Vagina (tissue), 2 donors: ENCODE measurements at regions not wholly inside any gene's neighbourhood (a gene's known extent, or its start where the extent isn't known, plus 50 kb on each side); places are given as distances from the start of the nearest gene placed in this dataset.

Experiments
- DNase-seq, 2 donors: peaks; one replicate each; pipeline ENCODE4 v3.0.0-alpha.2; 2017; ENCODE audit errors: extremely low spot score in 2 of 2
- H3K27ac ChIP-seq: fragments of 200-600 bp; sonication (generic); one replicate; pipeline ENCODE4 v1.5.1; 2019
- H3K27me3 ChIP-seq: fragments of 200-600 bp; sonication (generic); one replicate; pipeline ENCODE4 v1.5.1; 2019
- H3K36me3 ChIP-seq, 2 donors: fragments of 200-600 bp; sonication (generic); one replicate each; pipeline ENCODE4 v1.5.1; 2017 to 2019
- H3K4me1 ChIP-seq: fragments of 200-600 bp; sonication (generic); one replicate; pipeline ENCODE4 v1.5.1; 2019
- H3K4me3 ChIP-seq, 2 donors: fragments of 200-600 bp; sonication (generic); 1 replicate in 1 of 2; 2 replicates in 1 of 2; pipeline ENCODE4 v1.5.1; 2016 to 2019
- H3K9me3 ChIP-seq: fragments of 200-600 bp; sonication (generic); one replicate; pipeline ENCODE4 v1.5.1; 2019
- POLR2A ChIP-seq, 2 donors: fragments of 450-650 bp; IDR thresholded peaks; one replicate each; pipeline ENCODE4 v1.6.1; 2017; ENCODE audit warnings: antibody characterized with exemption in 2 of 2, mild to moderate bottlenecking in 2 of 2, moderate library complexity in 2 of 2
- POLR2AphosphoS5 ChIP-seq, 2 donors: sonication (generic); formaldehyde crosslinking; IDR thresholded peaks; one replicate each; pipeline ENCODE4 v1.9.0; 2017; ENCODE audit warnings: antibody characterized with exemption in 2 of 2, mild to moderate bottlenecking in 2 of 2, low read depth in 1 of 2; ENCODE audit not compliant: insufficient read depth in 1 of 2
- intact Hi-C: fragments of 100-400 bp; cut with DNase I; formaldehyde crosslinking; loops from one replicate; pipeline ENCODE4 v1.15.1; 2023
- TF ChIP-seq, protein P1 (sequence below), 3 experiments: fragments of 450-650 bp in 2 of 3; fragments of 200-600 bp in 1 of 3; sonication (generic) in 1 of 3; IDR thresholded peaks; one replicate each; pipeline ENCODE4 v1.5.1; 2017 to 2019; ENCODE audit warnings: antibody characterized with exemption in 3 of 3, mild to moderate bottlenecking in 2 of 3, moderate library complexity in 2 of 3

DNA sequence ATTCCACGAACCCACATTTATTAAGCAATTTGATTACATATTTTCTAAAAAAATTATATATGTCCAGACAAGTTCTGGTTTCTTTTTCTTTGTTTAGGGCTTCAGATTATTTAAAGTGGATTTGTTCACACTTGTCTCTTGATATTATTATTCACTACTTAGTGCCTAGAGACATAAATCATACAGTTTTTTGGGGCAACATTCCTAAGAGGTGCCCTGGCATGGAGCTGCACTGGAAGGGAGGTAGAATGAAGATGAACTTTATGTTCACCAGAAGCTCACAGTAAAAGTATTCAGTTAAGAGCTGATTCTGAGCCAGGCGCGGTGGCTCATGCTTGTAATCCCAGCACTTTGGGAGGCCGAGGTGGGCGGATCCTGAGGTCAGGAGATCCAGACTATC, 762.7 kb upstream of the TMEFF2 start:
- intact Hi-C loops = no loop called here
- H3K27ac ChIP-seq = no peak overlapping the region
- H3K27me3 ChIP-seq = no peaks in the 10 kb centered on the region
- no peaks in the 10 kb centered on the region for H3K9me3 ChIP-seq
- no peak overlapping the region for H3K4me3 ChIP-seq
- TF ChIP-seq, protein P1, sequence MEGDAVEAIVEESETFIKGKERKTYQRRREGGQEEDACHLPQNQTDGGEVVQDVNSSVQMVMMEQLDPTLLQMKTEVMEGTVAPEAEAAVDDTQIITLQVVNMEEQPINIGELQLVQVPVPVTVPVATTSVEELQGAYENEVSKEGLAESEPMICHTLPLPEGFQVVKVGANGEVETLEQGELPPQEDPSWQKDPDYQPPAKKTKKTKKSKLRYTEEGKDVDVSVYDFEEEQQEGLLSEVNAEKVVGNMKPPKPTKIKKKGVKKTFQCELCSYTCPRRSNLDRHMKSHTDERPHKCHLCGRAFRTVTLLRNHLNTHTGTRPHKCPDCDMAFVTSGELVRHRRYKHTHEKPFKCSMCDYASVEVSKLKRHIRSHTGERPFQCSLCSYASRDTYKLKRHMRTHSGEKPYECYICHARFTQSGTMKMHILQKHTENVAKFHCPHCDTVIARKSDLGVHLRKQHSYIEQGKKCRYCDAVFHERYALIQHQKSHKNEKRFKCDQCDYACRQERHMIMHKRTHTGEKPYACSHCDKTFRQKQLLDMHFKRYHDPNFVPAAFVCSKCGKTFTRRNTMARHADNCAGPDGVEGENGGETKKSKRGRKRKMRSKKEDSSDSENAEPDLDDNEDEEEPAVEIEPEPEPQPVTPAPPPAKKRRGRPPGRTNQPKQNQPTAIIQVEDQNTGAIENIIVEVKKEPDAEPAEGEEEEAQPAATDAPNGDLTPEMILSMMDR (IDR thresholded peaks at IDR 0.05) = no peak
- TF ChIP-seq POLR2AphosphoS5 (IDR thresholded peaks at IDR 0.05; ENCODE audit: insufficient read depth in 1 of 2, low read depth in 1 of 2) (no peak), POLR2A (IDR thresholded peaks at IDR 0.05) (no peak)
- DNase-seq = no peak
- no peaks in the 10 kb centered on the region for H3K36me3 ChIP-seq
- no peaks in the 10 kb centered on the region for H3K4me1 ChIP-seq

DNA sequence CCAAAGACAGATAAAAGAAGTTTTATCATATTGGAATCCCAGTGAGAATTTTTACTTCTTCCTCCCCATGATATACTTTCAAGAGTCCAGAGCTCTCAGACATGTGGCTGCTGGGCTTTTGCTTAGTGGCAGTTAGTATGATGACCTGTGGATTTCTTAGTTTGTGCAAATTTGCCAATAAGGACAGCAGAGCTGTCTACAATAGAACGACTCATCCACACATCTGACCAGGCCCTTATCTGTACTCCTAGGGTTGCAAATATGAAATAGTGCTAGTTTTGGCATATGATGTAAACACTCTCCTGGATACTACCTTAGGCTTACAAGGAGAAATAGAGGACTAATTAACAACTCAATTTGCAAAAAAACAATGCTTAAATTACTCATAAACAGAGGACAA, 758.4 kb upstream of the TMEFF2 start:
- Histone ChIP-seq H3K9me3 (no peaks in the 10 kb centered on the region), H3K27ac (no peak overlapping the region), H3K4me3 (no peak overlapping the region), H3K27me3 (no peaks in the 10 kb centered on the region), H3K4me1 (no peaks in the 10 kb centered on the region), H3K36me3 (no peaks in the 10 kb centered on the region)
- TF ChIP-seq POLR2AphosphoS5 (IDR thresholded peaks at IDR 0.05; ENCODE audit: insufficient read depth in 1 of 2, low read depth in 1 of 2) = no peak
- TF ChIP-seq, protein P1 (IDR thresholded peaks at IDR 0.05) = no peak
- no peak for TF ChIP-seq POLR2A (IDR thresholded peaks at IDR 0.05)
- intact Hi-C loops = no loop called here
- no peak for DNase-seq

DNA sequence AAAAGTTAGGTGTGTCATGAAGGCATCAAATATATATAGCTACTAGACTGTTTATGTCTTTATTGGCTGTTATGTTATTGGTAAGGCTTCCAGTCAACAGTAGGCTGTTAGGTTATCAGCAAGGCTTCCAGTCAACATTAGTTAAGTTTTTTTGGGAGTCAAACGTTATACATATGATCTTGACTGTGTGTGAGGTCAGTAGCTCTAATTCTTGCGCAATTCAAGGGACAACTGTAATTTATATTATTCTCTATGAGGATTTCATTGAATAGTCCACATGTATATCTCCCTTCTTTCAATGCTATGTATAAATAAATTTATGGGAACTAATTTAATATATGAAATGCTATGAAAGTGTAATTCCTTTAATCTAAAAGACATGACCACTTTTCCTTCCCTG, 757.5 kb upstream of the TMEFF2 start:
- Histone ChIP-seq H3K27ac (no peak overlapping the region), H3K36me3 (no peaks in the 10 kb centered on the region), H3K27me3 (no peaks in the 10 kb centered on the region), H3K9me3 (no peaks in the 10 kb centered on the region), H3K4me3 (no peak overlapping the region), H3K4me1 (no peaks in the 10 kb centered on the region)
- intact Hi-C loops = no loop called here
- no peak for TF ChIP-seq POLR2A (IDR thresholded peaks at IDR 0.05)
- TF ChIP-seq POLR2AphosphoS5 (IDR thresholded peaks at IDR 0.05; ENCODE audit: insufficient read depth in 1 of 2, low read depth in 1 of 2) = no peak
- TF ChIP-seq, protein P1 (IDR thresholded peaks at IDR 0.05) = no peak
- DNase-seq = no peak

DNA sequence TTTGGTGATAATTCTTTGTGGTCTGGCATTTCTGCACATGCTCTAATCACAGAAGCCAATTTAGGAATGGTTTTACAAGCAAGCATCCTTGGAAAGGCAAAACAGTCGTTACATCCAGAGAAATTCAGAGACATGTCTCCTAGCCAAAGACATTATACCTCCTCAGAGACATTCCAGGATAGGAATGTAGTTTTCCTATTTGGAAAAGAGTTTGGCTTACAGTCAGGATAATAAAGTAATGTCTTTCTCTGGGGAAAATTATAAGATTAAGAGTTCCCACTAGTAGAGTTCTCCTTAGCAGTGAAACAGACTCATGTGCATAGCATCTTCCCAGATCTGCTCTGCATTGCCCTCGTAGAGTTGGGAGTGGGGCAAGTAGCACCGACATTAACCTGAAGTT, 753.6 kb upstream of the TMEFF2 start:
- no peaks in the 10 kb centered on the region for H3K9me3 ChIP-seq
- H3K36me3 ChIP-seq = no peaks in the 10 kb centered on the region
- TF ChIP-seq POLR2A (IDR thresholded peaks at IDR 0.05) = no peak
- TF ChIP-seq, protein P1 (IDR thresholded peaks at IDR 0.05) = no peak
- no peak for TF ChIP-seq POLR2AphosphoS5 (IDR thresholded peaks at IDR 0.05; ENCODE audit: insufficient read depth in 1 of 2, low read depth in 1 of 2)
- H3K4me1 ChIP-seq = no peaks in the 10 kb centered on the region
- H3K4me3 ChIP-seq = no peak overlapping the region
- H3K27ac ChIP-seq = no peak overlapping the region
- no peak for DNase-seq
- H3K27me3 ChIP-seq = no peaks in the 10 kb centered on the region
- intact Hi-C loops = no loop called here

DNA sequence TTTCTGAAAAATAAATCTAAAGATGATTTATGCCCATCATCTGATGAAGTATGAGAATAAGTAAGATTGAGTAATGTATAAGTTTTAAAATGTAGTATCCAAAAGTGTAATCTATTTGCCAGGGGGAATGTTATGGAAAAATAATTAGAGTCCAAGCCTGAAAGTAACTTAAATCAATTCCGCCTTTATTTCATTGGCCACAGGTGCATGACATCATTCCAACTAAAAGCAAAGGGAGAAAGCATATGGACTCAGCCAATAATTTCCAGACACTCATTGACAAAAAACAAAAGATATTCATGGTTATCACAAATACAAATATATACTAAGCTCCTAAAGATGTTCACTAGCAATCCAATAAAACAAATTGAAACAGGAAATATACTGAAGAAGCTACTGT, 752.6 kb upstream of the TMEFF2 start:
- Histone ChIP-seq H3K27ac (no peak overlapping the region), H3K36me3 (no peaks in the 10 kb centered on the region), H3K4me3 (no peak overlapping the region), H3K4me1 (no peaks in the 10 kb centered on the region), H3K9me3 (no peaks in the 10 kb centered on the region), H3K27me3 (no peaks in the 10 kb centered on the region)
- intact Hi-C loops = no loop called here
- DNase-seq = no peak
- TF ChIP-seq POLR2A (IDR thresholded peaks at IDR 0.05) (no peak), POLR2AphosphoS5 (IDR thresholded peaks at IDR 0.05; ENCODE audit: insufficient read depth in 1 of 2, low read depth in 1 of 2) (no peak)
- TF ChIP-seq, protein P1 (IDR thresholded peaks at IDR 0.05) = no peak
